ENCODE measurements at regions not wholly inside any gene's neighbourhood (a gene's known extent, or its start where the extent isn't known, plus 50 kb on each side); places are given as distances from the start of the nearest gene placed in this dataset.

DNA sequence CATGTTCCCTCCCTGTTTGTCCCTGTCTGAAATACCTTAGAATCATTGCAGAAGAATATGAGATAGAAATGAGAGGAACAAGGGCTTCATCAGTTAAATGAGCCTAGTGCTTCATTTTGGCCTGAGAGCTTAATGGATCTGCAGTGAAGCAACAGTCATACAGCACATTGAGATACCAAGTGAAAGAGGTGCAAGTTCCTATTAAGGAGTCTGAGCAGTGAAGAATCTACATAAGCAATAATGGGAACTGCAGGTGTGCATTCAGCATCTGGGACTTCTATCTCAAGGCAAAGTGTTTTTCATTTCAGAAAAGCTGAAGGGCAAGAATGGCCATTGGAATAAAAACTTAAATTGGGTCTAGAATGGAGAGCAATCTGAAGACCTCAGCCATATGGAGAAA, 323.2 kb upstream of the SLC39A10 start:
- ChIA-PET RAD21 (ENCODE audit: unreplicated experiment) (interaction anchor here (0.9 to 1.2 kb wide), 3 partner anchors 12 to 242 kb away, joined by 3 to 4 read pairs (median 4); no protein-coding TSS in a partner anchor), POLR2A (no interaction called here), SMC1A (ENCODE audit: uncharacterized antibody, unreplicated experiment) (interaction anchor here (0.6 to 2.0 kb wide), 6 partner anchors 9 to 199 kb away, joined by 3 to 9 read pairs (median 5); no protein-coding TSS in a partner anchor), CTCF (interaction anchor here (0.8 to 2.0 kb wide), 6 partner anchors 9 to 165 kb away, joined by 3 to 5 read pairs (median 4); no protein-coding TSS in a partner anchor)
- in situ Hi-C loops (cut with MboI) (no loop called here), intact Hi-C loops (cut with micrococcal nuclease; ENCODE audit: unreplicated experiment) (loop anchor here (10.0 kb wide), 1 partner anchor 231 kb away; no protein-coding TSS in a partner anchor)
- Histone ChIP-seq H3K4me3 (no peak overlapping the region), H3K27ac (ENCODE audit: control insufficient read depth, insufficient read depth) (no peak overlapping the region), H3K27me3 (replicated peaks in 1 of 2; ENCODE audit: control insufficient read depth in 2 of 2, insufficient read depth in 2 of 2, low read length in 1 of 2) (no peaks in the 10 kb centered on the region), H3K36me3 (ENCODE audit: control insufficient read depth in 2 of 2, insufficient read depth in 2 of 2, low read length in 1 of 2) (no peaks in the 10 kb centered on the region), H2AFZ (ENCODE audit: control insufficient read depth, low read depth, low read length) (no peak overlapping the region), H4K20me1 (ENCODE audit: control insufficient read depth, insufficient read depth) (no peaks in the 10 kb centered on the region), H3K79me2 (ENCODE audit: control insufficient read depth, insufficient read depth, low read length) (no peaks in the 10 kb centered on the region), H3K4me1 (ENCODE audit: control insufficient read depth, insufficient read depth, low read length) (no peaks in the 10 kb centered on the region), H3K9ac (ENCODE audit: control insufficient read depth, insufficient read depth, low read length) (no peak overlapping the region), H3K9me3 (replicated peaks; ENCODE audit: control insufficient read depth, insufficient read depth, low read length) (no peaks in the 10 kb centered on the region), H3K4me2 (ENCODE audit: control insufficient read depth, insufficient read depth) (no peak overlapping the region)
- ATAC-seq (no peak; the same call in 2 of the 3 replicates), FAIRE-seq (no peak), DNase-seq (ENCODE audit: low read depth, low spot score) (no peak)
- no peak for TF ChIP-seq ZNF274 (IDR thresholded peaks at IDR 0.05; ENCODE audit: insufficient read depth, insufficient read length)
- TF ChIP-seq PML (IDR thresholded peaks at IDR 0.05; ENCODE audit: low read length): no peak
- TF ChIP-seq IKZF2 (IDR thresholded peaks at IDR 0.05): no peak
- TF ChIP-seq FOS (IDR thresholded peaks at IDR 0.05; ENCODE audit: borderline replicate concordance, extremely low read depth, insufficient read length): no peak
- TF ChIP-seq, protein P1, sequence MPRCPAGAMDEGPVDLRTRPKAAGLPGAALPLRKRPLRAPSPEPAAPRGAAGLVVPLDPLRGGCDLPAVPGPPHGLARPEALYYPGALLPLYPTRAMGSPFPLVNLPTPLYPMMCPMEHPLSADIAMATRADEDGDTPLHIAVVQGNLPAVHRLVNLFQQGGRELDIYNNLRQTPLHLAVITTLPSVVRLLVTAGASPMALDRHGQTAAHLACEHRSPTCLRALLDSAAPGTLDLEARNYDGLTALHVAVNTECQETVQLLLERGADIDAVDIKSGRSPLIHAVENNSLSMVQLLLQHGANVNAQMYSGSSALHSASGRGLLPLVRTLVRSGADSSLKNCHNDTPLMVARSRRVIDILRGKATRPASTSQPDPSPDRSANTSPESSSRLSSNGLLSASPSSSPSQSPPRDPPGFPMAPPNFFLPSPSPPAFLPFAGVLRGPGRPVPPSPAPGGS (IDR thresholded peaks at IDR 0.05; ENCODE audit: borderline replicate concordance, insufficient read depth, low read depth, low read length, poor library complexity, severe bottlenecking): no peak
- TF ChIP-seq SIN3A (IDR thresholded peaks at IDR 0.05; ENCODE audit: low read depth, low read length): no peak
- no peak for TF ChIP-seq SREBF2 (IDR thresholded peaks at IDR 0.05; ENCODE audit: low read length)
- TF ChIP-seq RUNX3 (IDR thresholded peaks at IDR 0.05; ENCODE audit: low read length): no peak
- TF ChIP-seq PKNOX1 (IDR thresholded peaks at IDR 0.05): no peak
- TF ChIP-seq ASH2L (IDR thresholded peaks at IDR 0.05; ENCODE audit: borderline replicate concordance, low read depth): no peak
- TF ChIP-seq NRF1 (conservative IDR thresholded peaks at IDR 0.05; ENCODE audit: low read depth, low read length): no peak
- no TSS peak for BruUV-seq (replicated peaks)

Measured in GM12878 (cell line).